ENCODE measurements at regions not wholly inside any gene's neighbourhood (a gene's known extent, or its start where the extent isn't known, plus 50 kb on each side); places are given as distances from the start of the nearest gene placed in this dataset.

DNA sequence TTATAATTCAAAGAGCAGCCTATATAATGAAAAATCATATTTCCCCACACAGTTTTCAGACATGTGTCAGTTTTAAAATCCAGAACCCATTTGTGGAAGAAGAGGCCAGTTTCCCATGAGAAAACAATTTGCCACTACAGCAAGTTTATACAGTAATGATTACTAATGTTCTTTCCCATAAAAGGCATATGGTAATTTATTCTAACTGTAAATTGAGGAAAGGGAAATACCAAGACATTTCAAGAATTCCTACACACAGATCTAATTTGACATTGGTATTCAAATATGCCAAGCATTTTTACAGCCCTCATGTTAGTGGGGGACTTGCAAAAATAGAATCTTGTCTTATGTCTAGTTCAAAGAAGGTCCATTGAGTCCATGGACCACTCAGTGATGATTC lies 1368.6 kb downstream of the FSTL5 start:
- intact Hi-C loops (cut with micrococcal nuclease): no loop called here

GRCh38 chr4:160808174-160808573 lies 1355.6 kb downstream of the FSTL5 start:
- Histone ChIP-seq H3K36me3 (no peaks in the 10 kb centered on the region), H3K9me3 (replicated peaks) (no peaks in the 10 kb centered on the region), H3K4me1 (no peaks in the 10 kb centered on the region), H3K27ac (replicated peaks) (no peak overlapping the region), H3K4me3 (no peak overlapping the region), H3K27me3 (ENCODE audit: low read depth) (no peaks in the 10 kb centered on the region)
- intact Hi-C loops (cut with micrococcal nuclease): no loop called here
- TF ChIP-seq, protein P1, sequence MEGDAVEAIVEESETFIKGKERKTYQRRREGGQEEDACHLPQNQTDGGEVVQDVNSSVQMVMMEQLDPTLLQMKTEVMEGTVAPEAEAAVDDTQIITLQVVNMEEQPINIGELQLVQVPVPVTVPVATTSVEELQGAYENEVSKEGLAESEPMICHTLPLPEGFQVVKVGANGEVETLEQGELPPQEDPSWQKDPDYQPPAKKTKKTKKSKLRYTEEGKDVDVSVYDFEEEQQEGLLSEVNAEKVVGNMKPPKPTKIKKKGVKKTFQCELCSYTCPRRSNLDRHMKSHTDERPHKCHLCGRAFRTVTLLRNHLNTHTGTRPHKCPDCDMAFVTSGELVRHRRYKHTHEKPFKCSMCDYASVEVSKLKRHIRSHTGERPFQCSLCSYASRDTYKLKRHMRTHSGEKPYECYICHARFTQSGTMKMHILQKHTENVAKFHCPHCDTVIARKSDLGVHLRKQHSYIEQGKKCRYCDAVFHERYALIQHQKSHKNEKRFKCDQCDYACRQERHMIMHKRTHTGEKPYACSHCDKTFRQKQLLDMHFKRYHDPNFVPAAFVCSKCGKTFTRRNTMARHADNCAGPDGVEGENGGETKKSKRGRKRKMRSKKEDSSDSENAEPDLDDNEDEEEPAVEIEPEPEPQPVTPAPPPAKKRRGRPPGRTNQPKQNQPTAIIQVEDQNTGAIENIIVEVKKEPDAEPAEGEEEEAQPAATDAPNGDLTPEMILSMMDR (IDR thresholded peaks at IDR 0.05; ENCODE audit: borderline replicate concordance): no peak
- DNase-seq: no peak

More for the DNA sequence above, 1368.6 kb downstream of the FSTL5 start:
- Histone ChIP-seq H3K4me3 (no peak overlapping the region), H3K27ac (replicated peaks) (no peak overlapping the region), H3K9me3 (replicated peaks) (peaks cover 71% of the 10 kb centered on the region), H3K4me1 (no peaks in the 10 kb centered on the region), H3K27me3 (ENCODE audit: low read depth) (no peaks in the 10 kb centered on the region), H3K36me3 (no peaks in the 10 kb centered on the region)
- DNase-seq: no peak
- TF ChIP-seq, protein P1 (IDR thresholded peaks at IDR 0.05; ENCODE audit: borderline replicate concordance): no peak

DNA sequence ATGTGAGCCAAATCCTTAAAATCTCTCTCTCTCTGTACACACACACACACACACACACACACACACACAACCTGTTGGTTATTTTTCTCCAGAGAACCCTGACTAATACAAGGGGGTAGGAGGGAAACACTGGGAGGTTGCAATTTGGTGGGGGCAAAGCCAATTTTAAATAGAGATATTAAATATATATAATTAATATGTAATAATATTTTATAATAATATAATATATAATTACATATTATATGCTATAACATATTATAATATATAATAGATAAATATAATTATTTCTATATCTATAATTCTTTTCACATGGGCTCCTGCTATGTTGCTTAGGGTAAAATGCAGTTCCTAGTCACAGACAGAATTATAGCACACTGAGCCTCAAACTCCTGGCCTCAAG lies 1354.2 kb downstream of the FSTL5 start:
- DNase-seq: no peak
- no peak overlapping the region for H3K27ac ChIP-seq (replicated peaks)
- no peaks in the 10 kb centered on the region for H3K4me1 ChIP-seq
- H3K27me3 ChIP-seq (ENCODE audit: low read depth): no peaks in the 10 kb centered on the region
- TF ChIP-seq, protein P1 (IDR thresholded peaks at IDR 0.05; ENCODE audit: borderline replicate concordance): no peak
- intact Hi-C loops (cut with micrococcal nuclease): no loop called here
- H3K4me3 ChIP-seq: no peak overlapping the region
- no peaks in the 10 kb centered on the region for H3K9me3 ChIP-seq (replicated peaks)
- no peaks in the 10 kb centered on the region for H3K36me3 ChIP-seq

- no peak overlapping the region for H3K27ac ChIP-seq (replicated peaks)
- no peaks in the 10 kb centered on the region for H3K36me3 ChIP-seq
- H3K9me3 ChIP-seq (replicated peaks): no peaks in the 10 kb centered on the region
- H3K4me3 ChIP-seq: no peak overlapping the region
- DNase-seq: no peak
- H3K27me3 ChIP-seq (ENCODE audit: low read depth): no peaks in the 10 kb centered on the region
- no peaks in the 10 kb centered on the region for H3K4me1 ChIP-seq
- intact Hi-C loops (cut with micrococcal nuclease): no loop called here
- TF ChIP-seq, protein P1 (IDR thresholded peaks at IDR 0.05; ENCODE audit: borderline replicate concordance): no peak
Observed at GRCh38 chr4:160810424-160810823, 1353.4 kb downstream of the FSTL5 start.

DNA sequence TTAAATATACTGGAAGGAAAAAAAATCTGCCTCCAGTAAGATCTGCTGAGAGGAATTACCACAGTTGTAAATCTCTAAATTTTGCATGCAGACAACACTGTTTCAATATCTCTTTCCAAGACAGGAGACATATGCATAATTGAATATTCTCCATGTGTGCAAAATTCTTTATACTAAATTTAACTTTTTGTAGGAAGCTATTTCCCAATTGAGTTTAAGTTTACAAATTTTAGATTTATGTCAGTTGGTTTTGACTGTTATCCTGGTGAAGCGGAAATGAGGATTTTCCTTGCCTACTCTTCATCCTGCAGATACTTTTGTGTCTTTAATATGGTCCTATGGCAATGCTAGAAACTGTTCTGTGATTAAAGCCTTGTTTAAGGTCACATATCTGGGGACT lies 1352.9 kb downstream of the FSTL5 start:
- no peaks in the 10 kb centered on the region for H3K9me3 ChIP-seq (replicated peaks)
- intact Hi-C loops (cut with micrococcal nuclease): no loop called here
- H3K4me3 ChIP-seq: no peak overlapping the region
- H3K27ac ChIP-seq (replicated peaks): no peak overlapping the region
- no peaks in the 10 kb centered on the region for H3K36me3 ChIP-seq
- H3K4me1 ChIP-seq: no peaks in the 10 kb centered on the region
- TF ChIP-seq, protein P1 (IDR thresholded peaks at IDR 0.05; ENCODE audit: borderline replicate concordance): no peak
- DNase-seq: no peak
- H3K27me3 ChIP-seq (ENCODE audit: low read depth): no peaks in the 10 kb centered on the region

DNA sequence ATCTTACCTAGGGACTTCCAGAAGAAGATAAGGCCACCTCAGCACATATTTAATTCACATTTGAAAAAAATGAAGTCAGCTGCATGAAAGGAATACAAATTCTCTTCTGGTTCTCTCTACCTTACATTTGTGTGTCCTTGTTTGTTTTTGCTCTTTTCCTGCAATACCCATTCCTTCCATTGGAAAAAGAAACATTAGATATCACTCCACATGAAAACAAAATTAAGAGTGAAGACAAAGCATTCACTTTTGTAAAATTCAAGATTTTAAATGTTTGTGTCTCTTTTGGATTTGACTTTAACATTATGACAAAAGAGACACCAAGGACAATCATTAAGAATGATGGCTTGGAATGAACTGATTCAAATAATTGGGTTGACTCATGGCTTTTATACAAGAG lies 1351.8 kb downstream of the FSTL5 start:
- H3K36me3 ChIP-seq: no peaks in the 10 kb centered on the region
- H3K9me3 ChIP-seq (replicated peaks): no peaks in the 10 kb centered on the region
- no peaks in the 10 kb centered on the region for H3K27me3 ChIP-seq (ENCODE audit: low read depth)
- no peak overlapping the region for H3K27ac ChIP-seq (replicated peaks)
- no peak for DNase-seq
- H3K4me1 ChIP-seq: no peaks in the 10 kb centered on the region
- TF ChIP-seq, protein P1 (IDR thresholded peaks at IDR 0.05; ENCODE audit: borderline replicate concordance): no peak
- intact Hi-C loops (cut with micrococcal nuclease): no loop called here
- H3K4me3 ChIP-seq: no peak overlapping the region
